ENCODE measurements at regions not wholly inside any gene's neighbourhood (a gene's known extent, or its start where the extent isn't known, plus 50 kb on each side); places are given as distances from the start of the nearest gene placed in this dataset.

GRCh38 chr6:148217051-148217450 lies 125.6 kb upstream of the SASH1 start:
- ChIA-PET POLR2A (no interaction called here), CTCF (interaction anchor here (0.6 kb wide), 1 partner anchor 184 kb away, joined by 3 read pairs; no protein-coding TSS in a partner anchor)
- TF ChIP-seq, protein P1, sequence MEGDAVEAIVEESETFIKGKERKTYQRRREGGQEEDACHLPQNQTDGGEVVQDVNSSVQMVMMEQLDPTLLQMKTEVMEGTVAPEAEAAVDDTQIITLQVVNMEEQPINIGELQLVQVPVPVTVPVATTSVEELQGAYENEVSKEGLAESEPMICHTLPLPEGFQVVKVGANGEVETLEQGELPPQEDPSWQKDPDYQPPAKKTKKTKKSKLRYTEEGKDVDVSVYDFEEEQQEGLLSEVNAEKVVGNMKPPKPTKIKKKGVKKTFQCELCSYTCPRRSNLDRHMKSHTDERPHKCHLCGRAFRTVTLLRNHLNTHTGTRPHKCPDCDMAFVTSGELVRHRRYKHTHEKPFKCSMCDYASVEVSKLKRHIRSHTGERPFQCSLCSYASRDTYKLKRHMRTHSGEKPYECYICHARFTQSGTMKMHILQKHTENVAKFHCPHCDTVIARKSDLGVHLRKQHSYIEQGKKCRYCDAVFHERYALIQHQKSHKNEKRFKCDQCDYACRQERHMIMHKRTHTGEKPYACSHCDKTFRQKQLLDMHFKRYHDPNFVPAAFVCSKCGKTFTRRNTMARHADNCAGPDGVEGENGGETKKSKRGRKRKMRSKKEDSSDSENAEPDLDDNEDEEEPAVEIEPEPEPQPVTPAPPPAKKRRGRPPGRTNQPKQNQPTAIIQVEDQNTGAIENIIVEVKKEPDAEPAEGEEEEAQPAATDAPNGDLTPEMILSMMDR (IDR thresholded peaks at IDR 0.05; ENCODE audit: control extremely low read depth, extremely low read depth, low read depth, missing control alignments): no peak
- no peak for DNase-seq (ENCODE audit: extremely low spot score)

DNA sequence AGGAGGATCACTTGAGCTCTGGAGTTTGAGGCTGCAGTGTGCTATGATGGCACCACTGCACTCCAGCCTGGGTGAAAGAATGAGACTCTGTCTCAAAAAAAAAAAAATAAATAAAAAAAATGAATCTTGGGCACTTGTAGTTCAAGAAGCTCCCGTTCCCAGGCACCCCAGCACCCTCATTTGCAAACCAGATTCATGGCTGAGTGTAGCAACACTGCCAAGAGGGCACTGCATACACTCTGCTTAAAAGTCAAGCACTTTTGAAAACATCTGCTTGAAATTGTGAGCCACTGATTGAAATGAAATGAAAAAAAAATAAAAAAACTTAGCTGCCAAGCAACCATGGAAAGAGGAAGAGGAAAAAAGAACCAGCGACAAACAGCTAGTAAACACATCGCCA lies 124.7 kb upstream of the SASH1 start:
- TF ChIP-seq, protein P1 (IDR thresholded peaks at IDR 0.05; ENCODE audit: control extremely low read depth, extremely low read depth, low read depth, missing control alignments): no peak
- ChIA-PET POLR2A (interaction anchor here (0.6 kb wide), 1 partner anchor 280 kb away, joined by 4 read pairs; no protein-coding TSS in a partner anchor), CTCF (no interaction called here)
- DNase-seq (ENCODE audit: extremely low spot score): no peak

DNA sequence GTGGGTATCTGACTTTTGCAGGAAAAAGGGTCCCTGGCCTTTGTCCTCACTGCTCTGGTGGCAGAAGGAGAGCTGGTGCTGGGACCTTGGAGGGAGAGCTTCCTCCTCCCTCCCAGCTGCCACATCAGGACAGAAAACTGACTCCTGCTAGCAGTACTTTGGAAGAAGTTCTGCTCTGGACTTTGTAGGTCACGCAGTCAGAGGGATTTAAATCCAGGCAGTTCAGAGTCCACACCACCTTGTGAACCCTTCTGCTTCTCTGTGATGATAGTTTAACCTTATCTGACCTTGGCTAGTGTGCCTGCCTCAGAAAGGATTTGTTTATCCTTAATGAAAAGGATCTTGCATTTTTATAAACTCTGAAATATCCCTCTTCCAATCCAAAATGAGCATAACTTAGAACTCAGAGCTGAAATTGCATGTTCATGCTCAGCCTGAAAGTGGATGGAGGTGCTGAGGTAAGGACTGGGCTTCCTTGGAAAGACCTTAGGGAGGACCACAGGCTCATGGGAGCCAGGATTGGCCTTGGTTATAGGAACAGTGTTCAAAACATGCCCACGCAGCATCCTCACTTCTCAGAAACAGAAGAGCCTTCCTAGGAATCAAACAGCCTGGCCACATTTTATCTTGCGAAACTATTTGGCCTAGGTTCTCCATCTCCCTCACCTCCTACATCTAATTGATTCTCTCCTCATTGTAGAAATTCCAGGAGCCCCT lies 123.9 kb upstream of the SASH1 start:
- DNase-seq (ENCODE audit: extremely low spot score): no peak
- TF ChIP-seq, protein P1 (IDR thresholded peaks at IDR 0.05; ENCODE audit: control extremely low read depth, extremely low read depth, low read depth, missing control alignments): no peak
- POLR2A ChIA-PET: no interaction called here
- CTCF ChIA-PET: no interaction called here

DNA sequence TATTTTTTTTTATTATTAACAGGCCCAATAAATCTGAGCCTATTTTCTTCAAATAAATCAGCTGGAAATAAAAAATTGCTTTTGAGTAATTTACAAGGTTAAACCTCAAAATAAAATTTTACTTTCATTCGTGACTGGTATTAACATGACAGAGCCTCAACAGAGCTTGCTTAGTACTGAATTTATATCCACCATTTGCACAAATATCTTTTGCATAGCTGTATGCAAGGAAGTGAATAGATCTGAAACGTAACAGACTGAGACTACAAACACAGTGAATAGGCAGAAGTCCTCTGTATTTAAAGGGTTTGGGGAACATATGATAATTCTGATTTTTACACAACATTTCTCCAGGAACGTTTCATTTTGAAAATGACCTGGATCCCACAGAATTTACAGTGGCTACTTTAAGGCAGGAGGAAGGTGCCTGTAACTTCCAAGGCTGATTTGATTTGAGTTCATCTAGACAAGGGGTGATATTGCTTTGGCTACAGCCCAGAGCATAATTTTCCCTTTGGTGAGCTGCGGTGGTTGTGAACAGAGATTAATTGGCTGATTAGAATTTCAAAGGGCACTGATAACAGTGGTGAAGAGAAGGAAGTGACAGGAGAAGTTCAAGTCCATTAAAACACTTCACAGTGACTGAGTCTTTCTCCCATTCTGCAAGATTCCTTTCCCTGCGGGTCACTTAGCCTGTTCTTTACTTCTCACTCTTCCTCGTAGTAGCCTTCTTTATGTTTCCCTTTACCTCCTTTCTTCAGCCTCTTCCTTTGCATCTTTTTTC lies 121.2 kb upstream of the SASH1 start:
- CTCF ChIA-PET: interaction anchor here (1.0 kb wide), 1 partner anchor 44 kb away, joined by 3 read pairs; no protein-coding TSS in a partner anchor
- DNase-seq (ENCODE audit: extremely low spot score): no peak
- POLR2A ChIA-PET: no interaction called here
- TF ChIP-seq, protein P1 (IDR thresholded peaks at IDR 0.05; ENCODE audit: control extremely low read depth, extremely low read depth, low read depth, missing control alignments): no peak

- TF ChIP-seq, protein P1 (IDR thresholded peaks at IDR 0.05; ENCODE audit: control extremely low read depth, extremely low read depth, low read depth, missing control alignments): no peak
- DNase-seq (ENCODE audit: extremely low spot score): no peak
- ChIA-PET POLR2A (no interaction called here), CTCF (no interaction called here)
Measured at GRCh38 chr6:148222376-148222775, 120.3 kb upstream of the SASH1 start.

GRCh38 chr6:148222846-148223245 lies 119.8 kb upstream of the SASH1 start:
- no peak for DNase-seq (ENCODE audit: extremely low spot score)
- POLR2A ChIA-PET: no interaction called here
- CTCF ChIA-PET: no interaction called here
- TF ChIP-seq, protein P1 (IDR thresholded peaks at IDR 0.05; ENCODE audit: control extremely low read depth, extremely low read depth, low read depth, missing control alignments): no peak

All from GM10248 (cell line).